H9 (cell line): ENCODE measurements at regions not wholly inside any gene's neighbourhood (a gene's known extent, or its start where the extent isn't known, plus 50 kb on each side); places are given as distances from the start of the nearest gene placed in this dataset.

Experiments used
- DNase-seq: peaks from one replicate; pipeline ENCODE4 v3.0.0-alpha.2; 2017
- H2AFZ ChIP-seq: one replicate; pipeline ENCODE4 v1.6.1; 2013; ENCODE audit warnings: mild to moderate bottlenecking, low read length, control low read depth, moderate library complexity
- H2AK5ac ChIP-seq: 2 replicates; pipeline ENCODE4 v1.6.1; 2013; ENCODE audit warnings: low read length, control low read depth, mixed read lengths; ENCODE audit not compliant: insufficient read length
- H2BK120ac ChIP-seq: one replicate; pipeline ENCODE4 v1.6.1; 2013; ENCODE audit warnings: low read depth, mild to moderate bottlenecking, low read length, control low read depth, inconsistent platforms; ENCODE audit not compliant: poor library complexity, severe bottlenecking
- H2BK12ac ChIP-seq: 2 replicates; pipeline ENCODE4 v1.6.1; 2013; ENCODE audit warnings: low read length, control low read depth, mixed read lengths, low read depth; ENCODE audit not compliant: insufficient read length
- H2BK15ac ChIP-seq: 2 replicates; pipeline ENCODE4 v1.6.1; 2013; ENCODE audit warnings: low read depth, low read length, control low read depth
- H2BK20ac ChIP-seq: one replicate; pipeline ENCODE4 v1.6.1; 2013; ENCODE audit warnings: low read depth, mild to moderate bottlenecking, low read length, control low read depth, inconsistent platforms; ENCODE audit not compliant: poor library complexity, severe bottlenecking
- H2BK5ac ChIP-seq: 2 replicates; pipeline ENCODE4 v1.6.1; 2013; ENCODE audit warnings: low read length, control low read depth, mixed read lengths; ENCODE audit not compliant: insufficient read length
- H3K14ac ChIP-seq: 2 replicates; pipeline ENCODE4 v1.6.1; 2013; ENCODE audit warnings: low read length, control low read depth; ENCODE audit not compliant: insufficient read depth
- H3K18ac ChIP-seq: 2 replicates; pipeline ENCODE4 v1.6.1; 2013; ENCODE audit warnings: low read depth, mild to moderate bottlenecking, mixed read lengths, low read length, control low read depth; ENCODE audit not compliant: insufficient read length
- H3K23ac ChIP-seq: 2 replicates; pipeline ENCODE4 v1.6.1; 2013; ENCODE audit warnings: low read length, control low read depth, mixed read lengths, low read depth; ENCODE audit not compliant: insufficient read length
- H3K23me2 ChIP-seq: 2 replicates; pipeline ENCODE4 v1.6.1; 2013; ENCODE audit warnings: low read depth, mild to moderate bottlenecking, mixed read lengths, low read length, control low read depth; ENCODE audit not compliant: insufficient read length, poor library complexity, severe bottlenecking
- H3K27ac ChIP-seq: 2 replicates; pipeline ENCODE4 v1.5.1; 2013; ENCODE audit warnings: low read length, control low read depth, mixed read lengths, low read depth; ENCODE audit not compliant: insufficient read length
- H3K27me3 ChIP-seq: 2 replicates; pipeline ENCODE4 v1.6.1; 2013; ENCODE audit warnings: low read length, control low read depth, inconsistent platforms; ENCODE audit not compliant: insufficient read depth
- H3K4ac ChIP-seq: 2 replicates; pipeline ENCODE4 v1.6.1; 2013; ENCODE audit warnings: low read depth, mild to moderate bottlenecking, control low read depth, inconsistent platforms, low read length, moderate library complexity
- H3K4me1 ChIP-seq: 2 replicates; pipeline ENCODE4 v1.6.1; 2013; ENCODE audit warnings: low read length, control low read depth, inconsistent platforms; ENCODE audit not compliant: insufficient read depth
- H3K4me2 ChIP-seq: 2 replicates; pipeline ENCODE4 v1.6.1; 2013; ENCODE audit warnings: low read length, control low read depth, mixed read lengths; ENCODE audit not compliant: insufficient read length, insufficient read depth
- H3K56ac ChIP-seq: 2 replicates; pipeline ENCODE4 v1.6.1; 2013; ENCODE audit warnings: low read depth, mild to moderate bottlenecking, mixed read lengths, low read length, control low read depth; ENCODE audit not compliant: insufficient read length
- H3K79me1 ChIP-seq: 2 replicates; pipeline ENCODE4 v1.6.1; 2013; ENCODE audit warnings: low read depth, mild to moderate bottlenecking, moderate library complexity, low read length, control low read depth, inconsistent platforms; ENCODE audit not compliant: insufficient read depth, poor library complexity, severe bottlenecking
- H3K79me2 ChIP-seq: 2 replicates; pipeline ENCODE4 v1.6.1; 2013; ENCODE audit warnings: low read length, control low read depth, inconsistent platforms; ENCODE audit not compliant: insufficient read depth
- H3K9ac ChIP-seq: 2 replicates; pipeline ENCODE4 v1.6.1; 2013; ENCODE audit warnings: low read length, control low read depth, mixed read lengths; ENCODE audit not compliant: insufficient read length; ENCODE audit errors: extremely low read depth
- H3K9me3 ChIP-seq: one replicate; pipeline ENCODE4 v1.6.1; 2013; ENCODE audit warnings: low read depth, low read length, inconsistent platforms; ENCODE audit not compliant: control insufficient read depth
- H3T11ph ChIP-seq: one replicate; pipeline ENCODE4 v1.6.1; 2013; ENCODE audit warnings: mild to moderate bottlenecking, low read length, control low read depth, inconsistent platforms
- H4K20me1 ChIP-seq: one replicate; pipeline ENCODE4 v1.6.1; 2013; ENCODE audit not compliant: control insufficient read depth, insufficient read length, insufficient read depth
- H4K5ac ChIP-seq: 2 replicates; pipeline ENCODE4 v1.6.1; 2013; ENCODE audit warnings: low read depth, mild to moderate bottlenecking, mixed read lengths, low read length, control low read depth; ENCODE audit not compliant: insufficient read length
- H4K8ac ChIP-seq: replicated peaks from 2 replicates; pipeline ENCODE4 v1.6.1; 2013; ENCODE audit warnings: low read length, control low read depth, mixed read lengths, low read depth; ENCODE audit not compliant: insufficient read length
- H4K91ac ChIP-seq: 2 replicates; pipeline ENCODE4 v1.6.1; 2013; ENCODE audit warnings: low read depth, mild to moderate bottlenecking, moderate library complexity, mixed read lengths, low read length, control low read depth; ENCODE audit not compliant: insufficient read length
- H3K27ac Mint-ChIP-seq, 3 experiments: 2 replicates in 2 of 3; 3 replicates in 1 of 3; pipeline ENCODE4 v1.8.0; 2020 to 2021; ENCODE audit warnings: mixed read lengths in 3 of 3, mild to moderate bottlenecking in 1 of 3, moderate library complexity in 1 of 3
- H3K27me3 Mint-ChIP-seq: 2 replicates; pipeline ENCODE4 v1.8.0; 2021; ENCODE audit warnings: low read depth, mild to moderate bottlenecking, moderate library complexity, mixed read lengths
- H3K36me3 Mint-ChIP-seq, 3 experiments: 2 replicates in 2 of 3; 3 replicates in 1 of 3; pipeline ENCODE4 v1.8.0; 2020 to 2021; ENCODE audit warnings: low read depth in 3 of 3, mixed read lengths in 3 of 3; ENCODE audit not compliant: insufficient read depth in 1 of 3
- H3K4me1 Mint-ChIP-seq, 2 experiments: 2 replicates each; pipeline ENCODE4 v1.8.0; 2020; ENCODE audit warnings: mixed read lengths in 2 of 2
- H3K4me3 Mint-ChIP-seq, 2 experiments: 2 replicates in 1 of 2; 3 replicates in 1 of 2; pipeline ENCODE4 v1.8.0; 2020 to 2021; ENCODE audit warnings: mild to moderate bottlenecking in 2 of 2, mixed read lengths in 2 of 2, moderate library complexity in 1 of 2
- H3K9me3 Mint-ChIP-seq, 2 experiments: 2 replicates in 1 of 2; 3 replicates in 1 of 2; pipeline ENCODE4 v1.8.0; 2020; ENCODE audit warnings: mild to moderate bottlenecking in 2 of 2, mixed read lengths in 2 of 2, moderate library complexity in 1 of 2
- TF ChIP-seq, protein P1 (sequence below): fragments of 200-600 bp; sonication (generic); conservative IDR thresholded peaks from 3 replicates; pipeline ENCODE4 v1.8.0; 2021; ENCODE audit warnings: antibody characterized with exemption, mild to moderate bottlenecking

DNA sequence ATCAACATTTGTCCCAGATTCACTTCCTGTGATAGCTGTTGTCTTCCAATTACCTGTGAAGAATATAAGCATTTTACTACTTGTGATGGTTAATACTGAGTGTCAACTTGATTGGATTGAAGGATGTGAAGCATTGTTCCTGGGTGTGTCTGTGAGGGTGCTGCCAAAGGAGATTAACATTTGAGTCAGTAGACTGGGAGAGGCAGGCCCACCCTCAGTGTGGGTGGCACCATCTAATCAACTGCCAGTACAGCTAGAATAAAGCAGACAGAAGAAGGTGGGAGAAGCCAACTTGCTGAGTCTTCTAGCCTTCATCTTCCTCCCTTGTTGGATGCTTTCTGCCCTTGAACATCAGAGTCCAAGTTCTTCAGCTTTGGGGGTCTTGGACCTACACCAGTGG lies 660.4 kb upstream of the GOT2 start:
- TF ChIP-seq, protein P1, sequence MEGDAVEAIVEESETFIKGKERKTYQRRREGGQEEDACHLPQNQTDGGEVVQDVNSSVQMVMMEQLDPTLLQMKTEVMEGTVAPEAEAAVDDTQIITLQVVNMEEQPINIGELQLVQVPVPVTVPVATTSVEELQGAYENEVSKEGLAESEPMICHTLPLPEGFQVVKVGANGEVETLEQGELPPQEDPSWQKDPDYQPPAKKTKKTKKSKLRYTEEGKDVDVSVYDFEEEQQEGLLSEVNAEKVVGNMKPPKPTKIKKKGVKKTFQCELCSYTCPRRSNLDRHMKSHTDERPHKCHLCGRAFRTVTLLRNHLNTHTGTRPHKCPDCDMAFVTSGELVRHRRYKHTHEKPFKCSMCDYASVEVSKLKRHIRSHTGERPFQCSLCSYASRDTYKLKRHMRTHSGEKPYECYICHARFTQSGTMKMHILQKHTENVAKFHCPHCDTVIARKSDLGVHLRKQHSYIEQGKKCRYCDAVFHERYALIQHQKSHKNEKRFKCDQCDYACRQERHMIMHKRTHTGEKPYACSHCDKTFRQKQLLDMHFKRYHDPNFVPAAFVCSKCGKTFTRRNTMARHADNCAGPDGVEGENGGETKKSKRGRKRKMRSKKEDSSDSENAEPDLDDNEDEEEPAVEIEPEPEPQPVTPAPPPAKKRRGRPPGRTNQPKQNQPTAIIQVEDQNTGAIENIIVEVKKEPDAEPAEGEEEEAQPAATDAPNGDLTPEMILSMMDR, result no peak
- H2BK5ac ChIP-seq, result no peak overlapping the region
- H3K56ac ChIP-seq, result no peak overlapping the region
- no peak overlapping the region for H4K8ac ChIP-seq
- no peak overlapping the region for H2BK15ac ChIP-seq
- H3K27me3 ChIP-seq, result no peaks in the 10 kb centered on the region
- H4K20me1 ChIP-seq, result no peaks in the 10 kb centered on the region
- no peaks in the 10 kb centered on the region for H3K79me2 ChIP-seq
- no peaks in the 10 kb centered on the region for H3K9me3 ChIP-seq
- DNase-seq, result no peak
- H3K4me1 ChIP-seq, result no peaks in the 10 kb centered on the region; the same call in 1 of the 2 replicates
- Mint-ChIP-seq H3K4me3 (no peak overlapping the region), H3K9me3 (no peaks in the 10 kb centered on the region), H3K36me3 (peaks cover 0 to 2% (median 0%) of the 10 kb centered on the region in 3 experiments; a peak in 1 of 7 replicates), H3K27me3 (no peaks in the 10 kb centered on the region; the same call in 1 of the 2 replicates), H3K4me1 (peaks cover 11 to 14% of the 10 kb centered on the region in 2 experiments), H3K27ac (no peak overlapping the region)
- H3K14ac ChIP-seq, result no peak overlapping the region
- no peak overlapping the region for H2BK12ac ChIP-seq
- H3K4me2 ChIP-seq, result no peak overlapping the region
- no peak overlapping the region for H2AK5ac ChIP-seq
- no peak overlapping the region for H3K4ac ChIP-seq
- no peak overlapping the region for H3K23ac ChIP-seq
- no peaks in the 10 kb centered on the region for H3K79me1 ChIP-seq
- H3K9ac ChIP-seq, result no peak overlapping the region
- no peaks in the 10 kb centered on the region for H3K23me2 ChIP-seq
- no peak overlapping the region for H2BK20ac ChIP-seq
- no peak overlapping the region for H2AFZ ChIP-seq
- H4K5ac ChIP-seq, result no peak overlapping the region
- no peak overlapping the region for H2BK120ac ChIP-seq
- no peak overlapping the region for H3K18ac ChIP-seq
- H4K91ac ChIP-seq, result no peak overlapping the region
- no peak overlapping the region for H3T11ph ChIP-seq
- H3K27ac ChIP-seq, result no peak overlapping the region
